ENCODE measurements at regions not wholly inside any gene's neighbourhood (a gene's known extent, or its start where the extent isn't known, plus 50 kb on each side); places are given as distances from the start of the nearest gene placed in this dataset.

GRCh38 chr11:42025121-42025803 lies 565.8 kb upstream of the LRRC4C start:
- no peak for FAIRE-seq
- no peak for DNase-seq (ENCODE audit: insufficient read length, low spot score)

GRCh38 chr11:42034826-42035225 lies 575.4 kb upstream of the LRRC4C start:
- FAIRE-seq (no peak), DNase-seq (ENCODE audit: insufficient read length, low spot score) (no peak)

- FAIRE-seq (no peak), DNase-seq (ENCODE audit: insufficient read length, low spot score) (no peak)
Measured at GRCh38 chr11:42036201-42036600, 576.7 kb upstream of the LRRC4C start.

- no peak for DNase-seq (ENCODE audit: insufficient read length, low spot score)
Measured at GRCh38 chr11:42043312-42043711, 583.9 kb upstream of the LRRC4C start.

GRCh38 chr11:42047637-42048555 lies 588.4 kb upstream of the LRRC4C start:
- DNase-seq (ENCODE audit: insufficient read length, low spot score) (no peak), FAIRE-seq (no peak)

More at GRCh38 chr11:42043312-42043711, 583.9 kb upstream of the LRRC4C start:
- FAIRE-seq: no peak

- DNase-seq (ENCODE audit: insufficient read length, low spot score) (no peak), FAIRE-seq (no peak)
Measured at GRCh38 chr11:42049186-42049585, 589.7 kb upstream of the LRRC4C start.

GRCh38 chr11:42049650-42050049 lies 590.2 kb upstream of the LRRC4C start:
- FAIRE-seq (no peak), DNase-seq (ENCODE audit: insufficient read length, low spot score) (no peak)

GRCh38 chr11:42054351-42054900 lies 595.0 kb upstream of the LRRC4C start:
- FAIRE-seq: no peak
- DNase-seq (ENCODE audit: insufficient read length, low spot score): no peak

- DNase-seq (ENCODE audit: insufficient read length, low spot score) (no peak), FAIRE-seq (no peak)
Measured at GRCh38 chr11:42055606-42056005, 596.2 kb upstream of the LRRC4C start.

- no peak for DNase-seq (ENCODE audit: insufficient read length, low spot score)
- no peak for FAIRE-seq
Measured at GRCh38 chr11:42058794-42059193, 599.3 kb upstream of the LRRC4C start.

- FAIRE-seq (no peak), DNase-seq (ENCODE audit: insufficient read length, low spot score) (no peak)
Measured at GRCh38 chr11:42065199-42065598, 605.7 kb upstream of the LRRC4C start.

GRCh38 chr11:42066113-42066512 lies 606.7 kb upstream of the LRRC4C start:
- DNase-seq (ENCODE audit: insufficient read length, low spot score) (no peak), FAIRE-seq (no peak)

- DNase-seq (ENCODE audit: insufficient read length, low spot score) (no peak), FAIRE-seq (no peak)
Measured at GRCh38 chr11:42074306-42074705, 614.9 kb upstream of the LRRC4C start.

- no peak for FAIRE-seq
Measured at GRCh38 chr11:42075180-42075579, 615.7 kb upstream of the LRRC4C start.

GRCh38 chr11:42077794-42078193 lies 618.3 kb upstream of the LRRC4C start:
- FAIRE-seq: no peak
- DNase-seq (ENCODE audit: insufficient read length, low spot score): no peak

More at GRCh38 chr11:42075180-42075579, 615.7 kb upstream of the LRRC4C start:
- no peak for DNase-seq (ENCODE audit: insufficient read length, low spot score)

- DNase-seq (ENCODE audit: insufficient read length, low spot score) (no peak), FAIRE-seq (no peak)
Measured at GRCh38 chr11:42085736-42086135, 626.3 kb upstream of the LRRC4C start.

- FAIRE-seq (no peak), DNase-seq (ENCODE audit: insufficient read length, low spot score) (no peak)
Measured at GRCh38 chr11:42093541-42093940, 634.1 kb upstream of the LRRC4C start.

GRCh38 chr11:42098075-42098474 lies 638.6 kb upstream of the LRRC4C start:
- FAIRE-seq (no peak), DNase-seq (ENCODE audit: insufficient read length, low spot score) (no peak)

- DNase-seq (ENCODE audit: insufficient read length, low spot score) (no peak), FAIRE-seq (no peak)
Measured at GRCh38 chr11:42112866-42113265, 653.4 kb upstream of the LRRC4C start.

GRCh38 chr11:42114927-42115326 lies 655.5 kb upstream of the LRRC4C start:
- DNase-seq (ENCODE audit: insufficient read length, low spot score) (no peak), FAIRE-seq (no peak)

GRCh38 chr11:42138454-42138853 lies 679.0 kb upstream of the LRRC4C start:
- DNase-seq (ENCODE audit: insufficient read length, low spot score) (no peak), FAIRE-seq (no peak)

GRCh38 chr11:42145311-42145710 lies 685.9 kb upstream of the LRRC4C start:
- DNase-seq (ENCODE audit: insufficient read length, low spot score): no peak
- no peak for FAIRE-seq
